GM12873 (cell line): ENCODE measurements at regions not wholly inside any gene's neighbourhood (a gene's known extent, or its start where the extent isn't known, plus 50 kb on each side); places are given as distances from the start of the nearest gene placed in this dataset.
A peak's percentile ranks its signal among the peaks of the same experiment; 100 is the strongest.

ENCODE experiments used
- TF ChIP-seq, protein P1 (sequence below): IDR thresholded peaks from 2 replicates; pipeline ENCODE4 v1.5.1; 2012; ENCODE audit warnings: low read depth, mild to moderate bottlenecking, moderate library complexity, low read length, control low read depth; ENCODE audit not compliant: insufficient read depth; ENCODE audit errors: missing control alignments

DNA sequence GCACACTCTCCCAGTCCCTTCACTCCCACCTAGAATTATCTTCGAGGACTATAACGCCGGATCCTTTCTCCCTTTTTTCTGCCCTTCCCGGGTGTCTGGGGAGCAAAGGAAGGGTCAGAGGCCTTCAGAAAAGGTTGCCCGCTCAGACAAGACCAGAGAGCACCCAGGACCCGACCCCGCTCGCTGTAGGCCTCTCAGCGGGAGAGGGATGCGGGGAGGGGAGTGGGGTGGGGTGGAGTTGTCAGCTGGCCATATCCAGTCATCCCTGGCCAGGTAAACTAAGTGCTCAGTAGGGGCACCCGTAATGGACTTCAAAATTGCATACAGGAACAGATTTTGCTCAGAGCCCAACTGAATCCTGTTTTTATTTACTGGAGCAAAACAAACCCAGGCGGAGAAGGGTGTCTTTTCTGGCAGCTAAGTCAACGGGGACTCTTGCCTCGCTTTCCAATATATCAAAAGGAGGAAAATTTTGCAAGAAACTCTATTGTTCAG lies 65.0 kb downstream of the NOL4 start:
- TF ChIP-seq, protein P1, sequence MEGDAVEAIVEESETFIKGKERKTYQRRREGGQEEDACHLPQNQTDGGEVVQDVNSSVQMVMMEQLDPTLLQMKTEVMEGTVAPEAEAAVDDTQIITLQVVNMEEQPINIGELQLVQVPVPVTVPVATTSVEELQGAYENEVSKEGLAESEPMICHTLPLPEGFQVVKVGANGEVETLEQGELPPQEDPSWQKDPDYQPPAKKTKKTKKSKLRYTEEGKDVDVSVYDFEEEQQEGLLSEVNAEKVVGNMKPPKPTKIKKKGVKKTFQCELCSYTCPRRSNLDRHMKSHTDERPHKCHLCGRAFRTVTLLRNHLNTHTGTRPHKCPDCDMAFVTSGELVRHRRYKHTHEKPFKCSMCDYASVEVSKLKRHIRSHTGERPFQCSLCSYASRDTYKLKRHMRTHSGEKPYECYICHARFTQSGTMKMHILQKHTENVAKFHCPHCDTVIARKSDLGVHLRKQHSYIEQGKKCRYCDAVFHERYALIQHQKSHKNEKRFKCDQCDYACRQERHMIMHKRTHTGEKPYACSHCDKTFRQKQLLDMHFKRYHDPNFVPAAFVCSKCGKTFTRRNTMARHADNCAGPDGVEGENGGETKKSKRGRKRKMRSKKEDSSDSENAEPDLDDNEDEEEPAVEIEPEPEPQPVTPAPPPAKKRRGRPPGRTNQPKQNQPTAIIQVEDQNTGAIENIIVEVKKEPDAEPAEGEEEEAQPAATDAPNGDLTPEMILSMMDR, result no peak

DNA sequence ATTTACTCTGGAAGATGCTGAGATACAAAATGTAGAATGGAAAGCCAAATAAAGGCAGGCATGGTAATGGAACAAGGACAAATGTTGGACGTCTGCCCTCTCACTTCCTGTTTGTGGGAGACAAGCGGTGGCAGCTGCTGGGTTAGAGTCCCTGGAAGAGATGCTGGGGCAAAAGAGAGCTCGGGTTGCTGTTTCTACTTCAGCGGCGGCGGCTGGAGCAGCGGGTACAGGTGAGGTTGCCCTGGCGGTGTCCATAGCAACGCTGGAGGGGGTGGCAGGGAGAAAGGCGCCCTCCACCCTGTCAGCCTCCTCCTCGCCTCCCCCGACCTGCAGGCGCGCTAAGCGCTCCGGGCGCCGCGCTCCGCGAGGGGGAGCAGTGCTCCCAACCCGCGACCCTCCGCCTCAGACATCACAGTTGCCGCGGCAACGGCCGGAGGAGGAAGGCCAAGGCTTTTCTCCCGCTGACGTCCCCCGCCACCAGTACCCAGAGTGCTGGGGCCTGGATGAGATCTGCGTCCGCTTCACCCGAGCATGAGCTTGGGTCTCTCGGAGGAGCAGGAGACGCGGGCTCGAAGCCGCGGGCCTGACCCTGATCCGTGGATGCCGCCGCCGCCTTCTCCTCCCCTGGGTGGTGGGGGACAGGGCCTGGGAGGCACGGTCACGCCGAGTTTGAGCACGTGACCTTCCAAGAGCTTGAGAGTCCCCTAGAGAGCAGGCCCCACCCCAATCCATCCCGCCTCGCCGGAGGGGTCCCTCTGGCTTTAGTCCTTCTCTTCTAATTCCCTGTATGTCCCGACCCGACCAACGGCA lies 65.6 kb downstream of the NOL4 start:
- TF ChIP-seq, protein P1, result no peak

DNA sequence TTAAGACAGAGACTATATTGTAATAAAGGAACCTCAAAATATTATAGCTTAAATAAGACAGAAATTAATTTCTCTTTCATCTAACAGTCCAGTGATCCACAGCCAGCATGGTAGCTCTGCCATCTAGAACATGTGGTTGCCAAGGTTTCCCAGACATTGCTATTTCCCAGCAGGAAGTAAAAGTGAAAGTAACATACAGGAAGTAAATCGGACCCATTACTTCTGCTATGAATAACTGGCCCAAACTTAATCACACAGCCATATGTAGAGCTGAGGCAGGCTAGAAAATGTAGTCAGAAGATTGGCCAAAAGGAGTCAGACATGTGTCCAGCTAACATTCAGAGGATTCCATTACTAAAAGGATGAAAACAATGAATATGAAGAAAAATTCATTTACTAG lies 71.0 kb downstream of the NOL4 start:
- TF ChIP-seq, protein P1, result no peak

DNA sequence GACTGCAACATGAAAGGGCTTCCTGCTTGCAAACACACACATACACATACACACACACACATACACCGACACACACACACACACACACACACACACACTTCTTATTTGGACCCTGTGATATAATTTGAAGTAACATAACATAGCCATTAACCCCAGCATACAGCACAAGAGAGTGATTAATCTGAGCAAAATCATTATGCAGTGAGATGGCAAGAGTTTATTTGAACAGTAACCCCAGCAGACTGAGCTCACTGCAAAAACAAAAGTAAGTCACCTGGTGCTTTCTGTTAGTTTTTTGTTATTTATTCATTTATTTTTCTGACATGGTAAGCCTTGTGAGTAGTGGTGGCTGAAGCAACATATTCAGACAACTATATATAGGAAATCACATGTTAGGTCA lies 93.7 kb downstream of the NOL4 start:
- TF ChIP-seq, protein P1, result no peak

DNA sequence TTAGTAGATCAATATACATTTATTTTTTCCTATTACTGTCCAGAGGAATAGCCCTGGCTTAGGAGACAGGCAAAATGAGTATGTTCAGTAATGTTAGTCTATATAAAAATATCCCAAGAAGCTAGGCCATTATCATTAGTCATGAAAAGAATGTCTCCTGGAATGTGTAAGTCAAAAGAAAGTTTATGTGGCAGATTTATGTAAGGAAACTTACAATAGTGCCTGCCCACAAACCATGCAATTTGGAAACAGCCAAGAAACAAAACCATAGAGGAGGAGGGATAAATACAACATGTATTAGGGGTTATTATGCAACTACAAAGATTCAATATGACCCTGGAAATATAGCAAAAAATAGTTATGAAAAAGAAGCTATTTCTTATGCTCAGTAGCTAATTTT lies 96.3 kb downstream of the NOL4 start:
- TF ChIP-seq, protein P1, result no peak

DNA sequence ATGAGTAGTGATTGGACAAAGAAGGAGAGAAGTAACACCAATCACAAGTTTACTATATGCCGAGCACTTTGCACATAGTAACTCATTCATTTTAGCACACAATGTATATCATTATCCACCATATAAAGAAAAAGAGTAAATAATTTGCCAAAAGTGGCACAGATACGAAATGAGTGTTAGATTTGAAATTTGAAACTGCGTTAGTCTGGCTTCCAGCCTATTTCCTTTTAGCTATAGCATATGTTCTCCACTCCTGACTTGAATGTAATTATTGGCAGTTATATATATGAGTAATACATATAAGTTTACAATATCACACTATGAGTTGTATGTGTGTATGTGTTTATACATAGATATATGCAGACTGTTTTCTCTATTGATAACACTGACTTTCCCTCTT lies 98.6 kb downstream of the NOL4 start:
- TF ChIP-seq, protein P1, result no peak

DNA sequence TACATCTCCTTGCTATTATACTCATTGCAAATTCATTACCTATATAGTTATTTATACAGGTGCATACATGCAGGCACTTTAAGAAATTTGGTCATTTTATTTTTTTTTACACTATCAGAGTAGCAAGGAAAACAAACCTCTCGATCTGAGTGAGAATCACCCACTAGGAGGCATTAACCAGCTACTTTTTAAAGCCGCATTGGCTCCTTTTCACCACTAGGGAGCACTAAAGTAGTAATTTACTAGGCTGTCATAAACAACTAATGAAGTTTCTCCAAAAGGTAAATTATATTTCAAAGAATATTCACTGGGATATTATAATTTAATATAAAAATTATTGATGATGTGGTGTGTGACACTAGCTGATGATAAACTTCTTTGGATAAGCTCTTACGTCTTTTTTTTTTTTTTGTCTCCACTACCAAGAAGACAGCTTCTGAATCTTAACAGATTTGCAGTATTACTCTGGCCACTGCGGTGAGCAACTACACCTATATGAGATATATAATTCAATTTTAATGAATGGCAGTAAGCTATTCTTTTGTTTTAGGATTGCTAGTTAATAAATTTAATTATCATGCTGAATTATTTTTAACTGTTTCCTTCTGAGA lies 101.9 kb downstream of the NOL4 start:
- TF ChIP-seq, protein P1, result peak; percentile 78
